ENCODE measurements at regions not wholly inside any gene's neighbourhood (a gene's known extent, or its start where the extent isn't known, plus 50 kb on each side); places are given as distances from the start of the nearest gene placed in this dataset.

DNA sequence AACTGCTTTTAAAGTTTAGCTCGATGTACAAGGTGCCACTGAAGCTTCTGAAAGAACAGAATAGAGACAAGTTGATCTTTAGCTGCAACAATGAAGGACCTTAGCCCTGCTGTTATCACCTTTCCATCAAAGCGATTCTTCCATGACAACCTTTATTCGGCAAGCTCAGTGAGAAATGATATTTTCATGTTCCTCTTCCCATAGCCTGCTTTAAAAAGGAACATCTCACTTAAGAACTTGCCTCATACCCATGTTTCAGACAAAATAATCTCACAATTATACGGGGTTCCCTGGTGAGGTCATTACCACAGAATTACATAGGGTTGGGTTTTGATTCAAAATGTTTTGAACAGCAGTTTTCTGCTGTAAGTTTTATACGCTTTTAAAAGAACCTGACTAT is 264.2 kb downstream of the THBS2 start:
- Histone ChIP-seq H3K36me3 (ENCODE audit: control insufficient read depth, insufficient read depth, low read length) (no peaks in the 10 kb centered on the region), H3K27ac (ENCODE audit: low read depth, low read length) (no peak overlapping the region), H3K4me3 (ENCODE audit: low read length) (no peak overlapping the region), H3K9ac (ENCODE audit: low read length) (no peak overlapping the region), H3K4me1 (ENCODE audit: control insufficient read depth, low read depth, low read length) (no peaks in the 10 kb centered on the region), H3K79me2 (ENCODE audit: control insufficient read depth, insufficient read depth, low read length) (no peaks in the 10 kb centered on the region), H3K27me3 (ENCODE audit: insufficient read depth, low read length, poor library complexity) (no peaks in the 10 kb centered on the region), H3K79me1 (ENCODE audit: low read length) (no peaks in the 10 kb centered on the region), H2BK15ac (replicated peaks; ENCODE audit: low read depth) (no peak overlapping the region), H3K4me2 (ENCODE audit: low read length) (no peak overlapping the region), H3K56ac (ENCODE audit: low read length) (no peak overlapping the region), H4K5ac (ENCODE audit: low read length) (no peak overlapping the region), H3K23ac (ENCODE audit: low read length) (no peak overlapping the region), H2BK120ac (ENCODE audit: low read depth, low read length) (no peak overlapping the region), H3K4ac (ENCODE audit: low read depth, low read length) (no peak overlapping the region), H4K8ac (ENCODE audit: low read depth, low read length) (no peak overlapping the region), H2BK5ac (ENCODE audit: low read length) (no peak overlapping the region), H3K18ac (ENCODE audit: low read length) (no peak overlapping the region), H2AK5ac (ENCODE audit: low read length) (no peak overlapping the region)
- no peak for DNase-seq
- WGBS (ENCODE audit: extremely low coverage, insufficient coverage, low lambda C conversion rate), result no CpG with 5 or more reads among the region's 5 CpGs

GRCh38 chr6:168988801-168989200 is 264.8 kb downstream of the THBS2 start:
- Histone ChIP-seq H3K27ac (ENCODE audit: low read depth, low read length) (no peak overlapping the region), H3K18ac (ENCODE audit: low read length) (no peak overlapping the region), H3K4me3 (ENCODE audit: low read length) (no peak overlapping the region), H3K4me2 (ENCODE audit: low read length) (no peak overlapping the region), H3K36me3 (ENCODE audit: control insufficient read depth, insufficient read depth, low read length) (no peaks in the 10 kb centered on the region), H2BK5ac (ENCODE audit: low read length) (no peak overlapping the region), H3K9ac (ENCODE audit: low read length) (no peak overlapping the region), H3K56ac (ENCODE audit: low read length) (no peak overlapping the region), H2BK120ac (ENCODE audit: low read depth, low read length) (no peak overlapping the region), H3K79me2 (ENCODE audit: control insufficient read depth, insufficient read depth, low read length) (no peaks in the 10 kb centered on the region), H3K79me1 (ENCODE audit: low read length) (no peaks in the 10 kb centered on the region), H3K4me1 (ENCODE audit: control insufficient read depth, low read depth, low read length) (no peaks in the 10 kb centered on the region), H3K4ac (ENCODE audit: low read depth, low read length) (no peak overlapping the region), H3K23ac (ENCODE audit: low read length) (no peak overlapping the region), H2AK5ac (ENCODE audit: low read length) (no peak overlapping the region), H4K5ac (ENCODE audit: low read length) (no peak overlapping the region), H4K8ac (ENCODE audit: low read depth, low read length) (no peak overlapping the region), H3K27me3 (ENCODE audit: insufficient read depth, low read length, poor library complexity) (no peaks in the 10 kb centered on the region), H2BK15ac (replicated peaks; ENCODE audit: low read depth) (no peak overlapping the region)
- no peak for DNase-seq
- no CpG with 5 or more reads among the region's 2 CpGs for WGBS (ENCODE audit: extremely low coverage, insufficient coverage, low lambda C conversion rate)

GRCh38 chr6:168988280-168988679 is 265.4 kb downstream of the THBS2 start:
- Histone ChIP-seq H3K18ac (ENCODE audit: low read length) (no peak overlapping the region), H3K79me2 (ENCODE audit: control insufficient read depth, insufficient read depth, low read length) (no peaks in the 10 kb centered on the region), H3K4ac (ENCODE audit: low read depth, low read length) (no peak overlapping the region), H2BK15ac (replicated peaks; ENCODE audit: low read depth) (no peak overlapping the region), H2BK5ac (ENCODE audit: low read length) (no peak overlapping the region), H4K5ac (ENCODE audit: low read length) (no peak overlapping the region), H4K8ac (ENCODE audit: low read depth, low read length) (no peak overlapping the region), H3K4me1 (ENCODE audit: control insufficient read depth, low read depth, low read length) (no peaks in the 10 kb centered on the region), H2BK120ac (ENCODE audit: low read depth, low read length) (no peak overlapping the region), H2AK5ac (ENCODE audit: low read length) (no peak overlapping the region), H3K4me2 (ENCODE audit: low read length) (no peak overlapping the region), H3K23ac (ENCODE audit: low read length) (no peak overlapping the region), H3K79me1 (ENCODE audit: low read length) (no peaks in the 10 kb centered on the region), H3K27ac (ENCODE audit: low read depth, low read length) (no peak overlapping the region), H3K9ac (ENCODE audit: low read length) (no peak overlapping the region), H3K4me3 (ENCODE audit: low read length) (no peak overlapping the region), H3K27me3 (ENCODE audit: insufficient read depth, low read length, poor library complexity) (no peaks in the 10 kb centered on the region), H3K36me3 (ENCODE audit: control insufficient read depth, insufficient read depth, low read length) (no peaks in the 10 kb centered on the region), H3K56ac (ENCODE audit: low read length) (no peak overlapping the region)
- no peak for DNase-seq
- WGBS (ENCODE audit: extremely low coverage, insufficient coverage, low lambda C conversion rate), result no CpG with 5 or more reads among the region's 6 CpGs

- Histone ChIP-seq H2BK15ac (replicated peaks; ENCODE audit: low read depth) (no peak overlapping the region), H3K27me3 (ENCODE audit: insufficient read depth, low read length, poor library complexity) (no peaks in the 10 kb centered on the region), H2AK5ac (ENCODE audit: low read length) (no peak overlapping the region), H4K5ac (ENCODE audit: low read length) (no peak overlapping the region), H3K9ac (ENCODE audit: low read length) (no peak overlapping the region), H3K56ac (ENCODE audit: low read length) (no peak overlapping the region), H4K8ac (ENCODE audit: low read depth, low read length) (no peak overlapping the region), H3K79me2 (ENCODE audit: control insufficient read depth, insufficient read depth, low read length) (no peaks in the 10 kb centered on the region), H2BK120ac (ENCODE audit: low read depth, low read length) (no peak overlapping the region), H3K4me2 (ENCODE audit: low read length) (no peak overlapping the region), H3K18ac (ENCODE audit: low read length) (no peak overlapping the region), H3K4me3 (ENCODE audit: low read length) (no peak overlapping the region), H3K4me1 (ENCODE audit: control insufficient read depth, low read depth, low read length) (no peaks in the 10 kb centered on the region), H3K23ac (ENCODE audit: low read length) (no peak overlapping the region), H2BK5ac (ENCODE audit: low read length) (no peak overlapping the region), H3K36me3 (ENCODE audit: control insufficient read depth, insufficient read depth, low read length) (no peaks in the 10 kb centered on the region), H3K27ac (ENCODE audit: low read depth, low read length) (no peak overlapping the region), H3K79me1 (ENCODE audit: low read length) (no peaks in the 10 kb centered on the region), H3K4ac (ENCODE audit: low read depth, low read length) (no peak overlapping the region)
- no CpG with 5 or more reads among the region's 4 CpGs for WGBS (ENCODE audit: extremely low coverage, insufficient coverage, low lambda C conversion rate)
- DNase-seq, result no peak
Observed at GRCh38 chr6:168985705-168986104, 267.9 kb downstream of the THBS2 start.

- H3K4ac ChIP-seq (ENCODE audit: low read depth, low read length), result no peak overlapping the region
- H2BK15ac ChIP-seq (replicated peaks; ENCODE audit: low read depth), result no peak overlapping the region
- no peaks in the 10 kb centered on the region for H3K36me3 ChIP-seq (ENCODE audit: control insufficient read depth, insufficient read depth, low read length)
- H3K56ac ChIP-seq (ENCODE audit: low read length), result no peak overlapping the region
- no peak overlapping the region for H2BK5ac ChIP-seq (ENCODE audit: low read length)
- no peak for DNase-seq
- H4K5ac ChIP-seq (ENCODE audit: low read length), result no peak overlapping the region
- H2AK5ac ChIP-seq (ENCODE audit: low read length), result no peak overlapping the region
- no peak overlapping the region for H4K8ac ChIP-seq (ENCODE audit: low read depth, low read length)
- H3K23ac ChIP-seq (ENCODE audit: low read length), result no peak overlapping the region
- no peaks in the 10 kb centered on the region for H3K27me3 ChIP-seq (ENCODE audit: insufficient read depth, low read length, poor library complexity)
- no CpG with 5 or more reads among the region's 4 CpGs for WGBS (ENCODE audit: extremely low coverage, insufficient coverage, low lambda C conversion rate)
- H3K4me1 ChIP-seq (ENCODE audit: control insufficient read depth, low read depth, low read length), result no peaks in the 10 kb centered on the region
- no peak overlapping the region for H3K4me2 ChIP-seq (ENCODE audit: low read length)
- no peak overlapping the region for H2BK120ac ChIP-seq (ENCODE audit: low read depth, low read length)
- no peak overlapping the region for H3K4me3 ChIP-seq (ENCODE audit: low read length)
- no peaks in the 10 kb centered on the region for H3K79me2 ChIP-seq (ENCODE audit: control insufficient read depth, insufficient read depth, low read length)
- no peak overlapping the region for H3K9ac ChIP-seq (ENCODE audit: low read length)
- no peaks in the 10 kb centered on the region for H3K79me1 ChIP-seq (ENCODE audit: low read length)
- H3K18ac ChIP-seq (ENCODE audit: low read length), result no peak overlapping the region
- H3K27ac ChIP-seq (ENCODE audit: low read depth, low read length), result no peak overlapping the region
Observed at GRCh38 chr6:168983925-168984324, 269.7 kb downstream of the THBS2 start.

GRCh38 chr6:168981187-168981586 is 272.5 kb downstream of the THBS2 start:
- no peak overlapping the region for H4K8ac ChIP-seq (ENCODE audit: low read depth, low read length)
- H2BK120ac ChIP-seq (ENCODE audit: low read depth, low read length), result no peak overlapping the region
- H3K4me3 ChIP-seq (ENCODE audit: low read length), result no peak overlapping the region
- no CpG with 5 or more reads among the region's 2 CpGs for WGBS (ENCODE audit: extremely low coverage, insufficient coverage, low lambda C conversion rate)
- H3K56ac ChIP-seq (ENCODE audit: low read length), result no peak overlapping the region
- H2BK15ac ChIP-seq (replicated peaks; ENCODE audit: low read depth), result no peak overlapping the region
- no peak overlapping the region for H3K27ac ChIP-seq (ENCODE audit: low read depth, low read length)
- no peaks in the 10 kb centered on the region for H3K4me1 ChIP-seq (ENCODE audit: control insufficient read depth, low read depth, low read length)
- no peak overlapping the region for H4K5ac ChIP-seq (ENCODE audit: low read length)
- H3K9ac ChIP-seq (ENCODE audit: low read length), result no peak overlapping the region
- no peaks in the 10 kb centered on the region for H3K36me3 ChIP-seq (ENCODE audit: control insufficient read depth, insufficient read depth, low read length)
- H3K18ac ChIP-seq (ENCODE audit: low read length), result no peak overlapping the region
- no peak overlapping the region for H2AK5ac ChIP-seq (ENCODE audit: low read length)
- H2BK5ac ChIP-seq (ENCODE audit: low read length), result no peak overlapping the region
- no peak overlapping the region for H3K23ac ChIP-seq (ENCODE audit: low read length)
- no peaks in the 10 kb centered on the region for H3K79me2 ChIP-seq (ENCODE audit: control insufficient read depth, insufficient read depth, low read length)
- no peak for DNase-seq
- H3K27me3 ChIP-seq (ENCODE audit: insufficient read depth, low read length, poor library complexity), result no peaks in the 10 kb centered on the region
- H3K4me2 ChIP-seq (ENCODE audit: low read length), result no peak overlapping the region
- H3K4ac ChIP-seq (ENCODE audit: low read depth, low read length), result no peak overlapping the region
- no peaks in the 10 kb centered on the region for H3K79me1 ChIP-seq (ENCODE audit: low read length)
